ENCODE measurements at regions not wholly inside any gene's neighbourhood (a gene's known extent, or its start where the extent isn't known, plus 50 kb on each side); places are given as distances from the start of the nearest gene placed in this dataset.
A peak's percentile ranks its signal among the peaks of the same experiment; 100 is the strongest.

- intact Hi-C loops (cut with DNase I): no loop called here
- DNase-seq (no peak), ATAC-seq (no peak)
- WGBS (ENCODE audit: insufficient coverage, low coverage, low lambda C conversion rate, missing lambda C conversion rate): 31% methylated on average over 1 of the region's 1 CpG
- Histone ChIP-seq H3K36me3 (no peaks in the 10 kb centered on the region), H3K27ac (no peak overlapping the region), H3K27me3 (no peaks in the 10 kb centered on the region), H3K9me3 (no peaks in the 10 kb centered on the region), H3K4me3 (no peak overlapping the region), H3K4me1 (no peaks in the 10 kb centered on the region)
- no peak for TF ChIP-seq POLR2A (IDR thresholded peaks at IDR 0.05)
- no peak for TF ChIP-seq CTCF (IDR thresholded peaks at IDR 0.05)
Measured at GRCh38 chr2:180133736-180134135, 126.6 kb upstream of the CWC22 start.

GRCh38 chr2:180130403-180130802, 123.3 kb upstream of the CWC22 start:
- H3K27me3 ChIP-seq: no peaks in the 10 kb centered on the region
- ATAC-seq (no peak), DNase-seq (no peak)
- intact Hi-C loops (cut with DNase I): no loop called here
- no peak overlapping the region for H3K27ac ChIP-seq
- H3K9me3 ChIP-seq: no peaks in the 10 kb centered on the region
- H3K4me3 ChIP-seq: no peak overlapping the region
- H3K36me3 ChIP-seq: no peaks in the 10 kb centered on the region
- no peaks in the 10 kb centered on the region for H3K4me1 ChIP-seq
- TF ChIP-seq POLR2A (IDR thresholded peaks at IDR 0.05) (no peak), CTCF (IDR thresholded peaks at IDR 0.05) (no peak)

DNA sequence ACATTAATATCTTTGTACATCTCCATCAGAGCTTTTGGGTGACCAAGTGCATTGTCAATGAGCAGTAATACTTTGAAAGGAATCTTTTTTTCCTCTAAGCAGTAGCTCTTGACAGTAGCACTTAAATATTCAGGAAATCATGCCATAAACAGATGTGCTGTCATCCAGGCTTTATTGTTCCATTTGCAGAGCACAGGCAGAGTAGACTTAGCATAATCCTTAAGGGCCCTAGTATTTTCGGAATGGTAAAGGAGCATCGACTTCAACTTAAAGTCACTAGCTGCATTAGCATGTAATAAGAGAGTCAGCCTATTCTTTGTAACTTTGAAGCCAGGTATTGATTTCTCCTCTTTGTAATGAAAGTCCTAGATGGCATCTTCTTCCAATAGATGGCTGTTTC, 121.8 kb upstream of the CWC22 start:
- no peak overlapping the region for H3K4me3 ChIP-seq
- ATAC-seq (no peak), DNase-seq (no peak)
- H3K9me3 ChIP-seq: no peaks in the 10 kb centered on the region
- H3K27me3 ChIP-seq: no peaks in the 10 kb centered on the region
- no peak overlapping the region for H3K27ac ChIP-seq
- WGBS (ENCODE audit: insufficient coverage, low coverage, low lambda C conversion rate, missing lambda C conversion rate): 58% methylated on average over 2 of the region's 2 CpGs
- no peaks in the 10 kb centered on the region for H3K4me1 ChIP-seq
- intact Hi-C loops (cut with DNase I): no loop called here
- no peaks in the 10 kb centered on the region for H3K36me3 ChIP-seq
- TF ChIP-seq POLR2A (IDR thresholded peaks at IDR 0.05) (no peak), CTCF (IDR thresholded peaks at IDR 0.05) (no peak)

- intact Hi-C loops (cut with DNase I): no loop called here
- TF ChIP-seq CTCF (IDR thresholded peaks at IDR 0.05) (peak; percentile 32 to 62 (median 54)), POLR2A (IDR thresholded peaks at IDR 0.05) (no peak)
- WGBS (ENCODE audit: insufficient coverage, low coverage, low lambda C conversion rate, missing lambda C conversion rate): 15% methylated on average over 12 of the region's 13 CpGs
- no peaks in the 10 kb centered on the region for H3K36me3 ChIP-seq
- no peak overlapping the region for H3K27ac ChIP-seq
- H3K4me1 ChIP-seq: no peaks in the 10 kb centered on the region
- H3K27me3 ChIP-seq: no peaks in the 10 kb centered on the region
- H3K9me3 ChIP-seq: no peaks in the 10 kb centered on the region
- DNase-seq (peak in 2 of 3 donors; percentile 35 to 46), ATAC-seq (peak; percentile 81 to 95 (median 92))
- no peak overlapping the region for H3K4me3 ChIP-seq
Measured at GRCh38 chr2:180125245-180125962, 118.3 kb upstream of the CWC22 start.

All from right lobe of liver (tissue), 6 donors.